ENCODE measurements at regions not wholly inside any gene's neighbourhood (a gene's known extent, or its start where the extent isn't known, plus 50 kb on each side); places are given as distances from the start of the nearest gene placed in this dataset.

GRCh38 chr7:93778384-93778783 lies 112.2 kb downstream of the TFPI2 start:
- no peaks in the 10 kb centered on the region for H3K36me3 ChIP-seq
- H3K4me1 ChIP-seq, result no peaks in the 10 kb centered on the region
- no peak for DNase-seq
- no peak overlapping the region for H3K4me3 ChIP-seq (replicated peaks in 1 of 3)
- WGBS, 2 donors, result 81 to 89% methylated on average over 4 of the region's 4 CpGs
- no peaks in the 10 kb centered on the region for H3K9me3 ChIP-seq
- H3K27ac ChIP-seq, result no peak overlapping the region
- no peaks in the 10 kb centered on the region for H3K27me3 ChIP-seq
- intact Hi-C loops (cut with DNase I), result no loop called here
- no peak for TF ChIP-seq POLR2A (IDR thresholded peaks at IDR 0.05)
- TF ChIP-seq CTCF (IDR thresholded peaks at IDR 0.05), result no peak

- no peak for TF ChIP-seq CTCF (IDR thresholded peaks at IDR 0.05)
- no peak for TF ChIP-seq POLR2A (IDR thresholded peaks at IDR 0.05)
- H3K4me1 ChIP-seq, result no peaks in the 10 kb centered on the region
These were observed 117.1 kb downstream of the TFPI2 start for GRCh38 chr7:93773446-93773845.

GRCh38 chr7:93765475-93765874 lies 125.1 kb downstream of the TFPI2 start:
- intact Hi-C loops (cut with DNase I), result no loop called here
- H3K4me3 ChIP-seq (replicated peaks in 1 of 3), result no peak overlapping the region
- H3K27ac ChIP-seq, result no peak overlapping the region
- H3K27me3 ChIP-seq, result no peaks in the 10 kb centered on the region
- no peaks in the 10 kb centered on the region for H3K36me3 ChIP-seq
- DNase-seq, result no peak
- no peaks in the 10 kb centered on the region for H3K4me1 ChIP-seq
- WGBS, 2 donors, result 97% methylated on average over 2 of the region's 2 CpGs
- no peaks in the 10 kb centered on the region for H3K9me3 ChIP-seq
- TF ChIP-seq POLR2A (IDR thresholded peaks at IDR 0.05) (no peak), CTCF (IDR thresholded peaks at IDR 0.05) (no peak)

More at GRCh38 chr7:93773446-93773845, 117.1 kb downstream of the TFPI2 start:
- H3K36me3 ChIP-seq, result no peaks in the 10 kb centered on the region
- H3K4me3 ChIP-seq (replicated peaks in 1 of 3), result no peak overlapping the region
- 30 to 55% methylated on average over 1 of the region's 1 CpG for WGBS, 2 donors
- H3K27ac ChIP-seq, result no peak overlapping the region
- no peaks in the 10 kb centered on the region for H3K9me3 ChIP-seq
- no peak for DNase-seq
- intact Hi-C loops (cut with DNase I), result no loop called here
- no peaks in the 10 kb centered on the region for H3K27me3 ChIP-seq

GRCh38 chr7:93758631-93759030 lies 131.9 kb downstream of the TFPI2 start:
- no peaks in the 10 kb centered on the region for H3K27me3 ChIP-seq
- TF ChIP-seq POLR2A (IDR thresholded peaks at IDR 0.05) (no peak), CTCF (IDR thresholded peaks at IDR 0.05) (no peak)
- intact Hi-C loops (cut with DNase I), result no loop called here

GRCh38 chr7:93757426-93757825 lies 133.1 kb downstream of the TFPI2 start:
- H3K27ac ChIP-seq, result no peak overlapping the region
- WGBS, 2 donors, result 83 to 88% methylated on average over 2 of the region's 2 CpGs
- TF ChIP-seq POLR2A (IDR thresholded peaks at IDR 0.05), result no peak
- TF ChIP-seq CTCF (IDR thresholded peaks at IDR 0.05), result no peak
- intact Hi-C loops (cut with DNase I), result no loop called here
- H3K36me3 ChIP-seq, result no peaks in the 10 kb centered on the region
- no peaks in the 10 kb centered on the region for H3K9me3 ChIP-seq
- H3K27me3 ChIP-seq, result no peaks in the 10 kb centered on the region
- H3K4me3 ChIP-seq (replicated peaks in 1 of 3), result no peak overlapping the region
- DNase-seq, result no peak
- no peaks in the 10 kb centered on the region for H3K4me1 ChIP-seq

More at GRCh38 chr7:93758631-93759030, 131.9 kb downstream of the TFPI2 start:
- Histone ChIP-seq H3K36me3 (no peaks in the 10 kb centered on the region), H3K9me3 (no peaks in the 10 kb centered on the region), H3K4me1 (no peaks in the 10 kb centered on the region), H3K4me3 (replicated peaks in 1 of 3) (no peak overlapping the region), H3K27ac (no peak overlapping the region)
- DNase-seq, result no peak

All from thyroid gland (tissue), 4 donors.